Mucosa of stomach (tissue), 1 donor: ENCODE measurements at regions not wholly inside any gene's neighbourhood (a gene's known extent, or its start where the extent isn't known, plus 50 kb on each side); places are given as distances from the start of the nearest gene placed in this dataset.

ENCODE experiments used
- H3K27me3 ChIP-seq: one replicate; pipeline ENCODE4 v1.7.0; 2013; ENCODE audit warnings: mild to moderate bottlenecking, low read length; ENCODE audit not compliant: control insufficient read depth, insufficient read depth
- H3K36me3 ChIP-seq: one replicate; pipeline ENCODE4 v1.7.0; 2013; ENCODE audit warnings: low read length; ENCODE audit not compliant: control insufficient read depth, insufficient read depth
- H3K4me1 ChIP-seq: one replicate; pipeline ENCODE4 v1.7.0; 2013; ENCODE audit warnings: mild to moderate bottlenecking, low read length; ENCODE audit not compliant: control insufficient read depth, insufficient read depth
- H3K4me3 ChIP-seq: one replicate; pipeline ENCODE4 v1.7.0; 2013; ENCODE audit warnings: low read length
- H3K9ac ChIP-seq: one replicate; pipeline ENCODE4 v1.7.0; 2013; ENCODE audit warnings: mild to moderate bottlenecking, low read length, moderate library complexity
- H3K9me3 ChIP-seq: one replicate; pipeline ENCODE4 v1.7.0; 2013; ENCODE audit warnings: mild to moderate bottlenecking, low read length, moderate library complexity; ENCODE audit not compliant: control insufficient read depth
- donor health status: Pancreatic carcinoma.

GRCh38 chr6:147861696-147862095 lies 353.2 kb downstream of the SAMD5 start:
- Histone ChIP-seq H3K9me3 (no peaks in the 10 kb centered on the region), H3K9ac (no peak overlapping the region), H3K36me3 (no peaks in the 10 kb centered on the region), H3K4me3 (no peak overlapping the region), H3K4me1 (no peaks in the 10 kb centered on the region), H3K27me3 (no peaks in the 10 kb centered on the region)

GRCh38 chr6:147867433-147868226 lies 359.1 kb downstream of the SAMD5 start:
- Histone ChIP-seq H3K9me3 (no peaks in the 10 kb centered on the region), H3K27me3 (no peaks in the 10 kb centered on the region), H3K4me1 (no peaks in the 10 kb centered on the region), H3K4me3 (no peak overlapping the region), H3K9ac (no peak overlapping the region), H3K36me3 (no peaks in the 10 kb centered on the region)

- Histone ChIP-seq H3K4me1 (no peaks in the 10 kb centered on the region), H3K4me3 (no peak overlapping the region), H3K9ac (no peak overlapping the region), H3K27me3 (no peaks in the 10 kb centered on the region), H3K9me3 (no peaks in the 10 kb centered on the region), H3K36me3 (no peaks in the 10 kb centered on the region)
Observed at GRCh38 chr6:147868427-147869190, 360.1 kb downstream of the SAMD5 start.

- no peaks in the 10 kb centered on the region for H3K9me3 ChIP-seq
- no peak overlapping the region for H3K4me3 ChIP-seq
- H3K9ac ChIP-seq = no peak overlapping the region
- no peaks in the 10 kb centered on the region for H3K36me3 ChIP-seq
- no peaks in the 10 kb centered on the region for H3K27me3 ChIP-seq
- no peaks in the 10 kb centered on the region for H3K4me1 ChIP-seq
Observed at GRCh38 chr6:147869201-147869600, 360.7 kb downstream of the SAMD5 start.

- no peaks in the 10 kb centered on the region for H3K27me3 ChIP-seq
- H3K9ac ChIP-seq = no peak overlapping the region
Observed at GRCh38 chr6:147869869-147870268, 361.4 kb downstream of the SAMD5 start.

GRCh38 chr6:147870506-147871110 lies 362.1 kb downstream of the SAMD5 start:
- no peaks in the 10 kb centered on the region for H3K36me3 ChIP-seq
- no peaks in the 10 kb centered on the region for H3K27me3 ChIP-seq
- H3K4me3 ChIP-seq = no peak overlapping the region
- no peaks in the 10 kb centered on the region for H3K9me3 ChIP-seq
- H3K9ac ChIP-seq = no peak overlapping the region
- no peaks in the 10 kb centered on the region for H3K4me1 ChIP-seq

More at GRCh38 chr6:147869869-147870268, 361.4 kb downstream of the SAMD5 start:
- H3K36me3 ChIP-seq = no peaks in the 10 kb centered on the region
- no peak overlapping the region for H3K4me3 ChIP-seq
- H3K9me3 ChIP-seq = no peaks in the 10 kb centered on the region
- H3K4me1 ChIP-seq = no peaks in the 10 kb centered on the region

GRCh38 chr6:147872002-147872401 lies 363.5 kb downstream of the SAMD5 start:
- no peak overlapping the region for H3K4me3 ChIP-seq
- no peaks in the 10 kb centered on the region for H3K36me3 ChIP-seq
- no peak overlapping the region for H3K9ac ChIP-seq
- no peaks in the 10 kb centered on the region for H3K4me1 ChIP-seq
- H3K27me3 ChIP-seq = no peaks in the 10 kb centered on the region
- no peaks in the 10 kb centered on the region for H3K9me3 ChIP-seq

- Histone ChIP-seq H3K36me3 (no peaks in the 10 kb centered on the region), H3K27me3 (no peaks in the 10 kb centered on the region), H3K9me3 (no peaks in the 10 kb centered on the region), H3K9ac (no peak overlapping the region), H3K4me3 (no peak overlapping the region), H3K4me1 (no peaks in the 10 kb centered on the region)
Observed at GRCh38 chr6:147873816-147874215, 365.3 kb downstream of the SAMD5 start.

GRCh38 chr6:147874322-147874721 lies 365.8 kb downstream of the SAMD5 start:
- Histone ChIP-seq H3K4me3 (no peak overlapping the region), H3K4me1 (no peaks in the 10 kb centered on the region), H3K9me3 (no peaks in the 10 kb centered on the region), H3K27me3 (no peaks in the 10 kb centered on the region), H3K9ac (no peak overlapping the region), H3K36me3 (no peaks in the 10 kb centered on the region)

- Histone ChIP-seq H3K36me3 (no peaks in the 10 kb centered on the region), H3K4me1 (no peaks in the 10 kb centered on the region), H3K9me3 (no peaks in the 10 kb centered on the region)
Observed at GRCh38 chr6:147879031-147879580, 370.6 kb downstream of the SAMD5 start.

GRCh38 chr6:147881432-147881831 lies 372.9 kb downstream of the SAMD5 start:
- H3K36me3 ChIP-seq = no peaks in the 10 kb centered on the region
- no peaks in the 10 kb centered on the region for H3K4me1 ChIP-seq
- H3K9ac ChIP-seq = no peak overlapping the region
- no peak overlapping the region for H3K4me3 ChIP-seq
- H3K9me3 ChIP-seq = no peaks in the 10 kb centered on the region
- H3K27me3 ChIP-seq = no peaks in the 10 kb centered on the region

More at GRCh38 chr6:147879031-147879580, 370.6 kb downstream of the SAMD5 start:
- Histone ChIP-seq H3K9ac (no peak overlapping the region), H3K27me3 (no peaks in the 10 kb centered on the region), H3K4me3 (no peak overlapping the region)

GRCh38 chr6:147888374-147888773 lies 379.9 kb downstream of the SAMD5 start:
- Histone ChIP-seq H3K4me1 (no peaks in the 10 kb centered on the region), H3K4me3 (no peak overlapping the region), H3K9me3 (no peaks in the 10 kb centered on the region), H3K36me3 (no peaks in the 10 kb centered on the region), H3K27me3 (no peaks in the 10 kb centered on the region), H3K9ac (no peak overlapping the region)
